HEK293 (cell line): ENCODE measurements at regions not wholly inside any gene's neighbourhood (a gene's known extent, or its start where the extent isn't known, plus 50 kb on each side); places are given as distances from the start of the nearest gene placed in this dataset.

Experiments used
- CTCF ChIP-seq: fragments of 450-650 bp; formaldehyde crosslinking; IDR thresholded peaks from 2 replicates; pipeline ENCODE4 v1.5.1; 2016; ENCODE audit warnings: missing biosample characterization, missing genetic modification characterization
- MZF1 ChIP-seq: fragments of 450-650 bp; formaldehyde crosslinking; IDR thresholded peaks from 2 replicates; pipeline ENCODE4 v1.5.1; 2017; ENCODE audit warnings: missing biosample characterization, missing genetic modification characterization, borderline replicate concordance
- PATZ1 ChIP-seq: fragments of 450-650 bp; formaldehyde crosslinking; IDR thresholded peaks from 2 replicates; pipeline ENCODE4 v1.5.1; 2016; ENCODE audit warnings: missing biosample characterization, missing genetic modification characterization
- TCF7L2 ChIP-seq: IDR thresholded peaks from 2 replicates; pipeline ENCODE4 v1.6.1; 2011; ENCODE audit warnings: low read depth, mild to moderate bottlenecking, inconsistent platforms, low read length, moderate library complexity, borderline replicate concordance
- ZBTB20 ChIP-seq: fragments of 450-650 bp; formaldehyde crosslinking; IDR thresholded peaks from 2 replicates; pipeline ENCODE4 v1.5.1; 2016; ENCODE audit warnings: missing biosample characterization, missing genetic modification characterization
- ZNF148 ChIP-seq: fragments of 450-650 bp; formaldehyde crosslinking; IDR thresholded peaks from 2 replicates; pipeline ENCODE4 v1.5.0; 2017; ENCODE audit warnings: missing biosample characterization, missing genetic modification characterization, borderline replicate concordance
- ZNF529 ChIP-seq: fragments of 450-650 bp; formaldehyde crosslinking; IDR thresholded peaks from 2 replicates; pipeline ENCODE4 v1.5.1; 2017; ENCODE audit warnings: missing genetic modification characterization, missing biosample characterization; ENCODE audit not compliant: insufficient replicate concordance
- ZSCAN5A ChIP-seq: fragments of 450-650 bp; formaldehyde crosslinking; IDR thresholded peaks from 2 replicates; pipeline ENCODE4 v1.5.1; 2016; ENCODE audit warnings: missing biosample characterization, missing genetic modification characterization

- TF ChIP-seq TCF7L2 (no peak), PATZ1 (tag by site-specific recombination) (no peak), ZNF148 (tag by site-specific recombination) (no peak), CTCF (tag by site-specific recombination) (no peak), ZNF529 (tag by site-specific recombination) (no peak), ZBTB20 (tag by site-specific recombination) (no peak), ZSCAN5A (tag by site-specific recombination) (no peak), MZF1 (tag by site-specific recombination) (no peak)
Observed at GRCh38 chr3:169007145-169007544, 656.4 kb downstream of the MECOM start.
